WERI-Rb-1 (cell line): ENCODE measurements at regions not wholly inside any gene's neighbourhood (a gene's known extent, or its start where the extent isn't known, plus 50 kb on each side); places are given as distances from the start of the nearest gene placed in this dataset.

Experiments used
- DNase-seq: peaks from one replicate; pipeline ENCODE4 v3.0.0-alpha.2; 2020
- H3K27ac ChIP-seq: fragments of 250-450 bp; sonication (Bioruptor Pico); 2 replicates; pipeline ENCODE4 v1.5.1; 2020; ENCODE audit warnings: mild to moderate bottlenecking, moderate library complexity
- H3K27me3 ChIP-seq: fragments of 250-450 bp; sonication (Bioruptor Pico); 2 replicates; pipeline ENCODE4 v1.5.1; 2021; ENCODE audit warnings: mild to moderate bottlenecking, low read depth, moderate library complexity; ENCODE audit not compliant: insufficient read depth, severe bottlenecking
- H3K36me3 ChIP-seq: fragments of 250-450 bp; sonication (Bioruptor Pico); 2 replicates; pipeline ENCODE4 v1.5.1; 2020; ENCODE audit warnings: mild to moderate bottlenecking, moderate library complexity
- H3K4me3 ChIP-seq: 2 replicates; pipeline ENCODE4 v1.5.1; 2011; ENCODE audit warnings: low read depth, mild to moderate bottlenecking, control low read depth, low read length
- H3K9me3 ChIP-seq: fragments of 250-450 bp; sonication (Bioruptor Pico); 2 replicates; pipeline ENCODE4 v1.5.1; 2021; ENCODE audit warnings: mild to moderate bottlenecking, moderate library complexity; ENCODE audit not compliant: severe bottlenecking
- TF ChIP-seq, protein P1 (sequence below): IDR thresholded peaks from 2 replicates; pipeline ENCODE4 v1.5.1; 2011; ENCODE audit warnings: low read depth, mild to moderate bottlenecking, control low read depth, inconsistent platforms, low read length

DNA sequence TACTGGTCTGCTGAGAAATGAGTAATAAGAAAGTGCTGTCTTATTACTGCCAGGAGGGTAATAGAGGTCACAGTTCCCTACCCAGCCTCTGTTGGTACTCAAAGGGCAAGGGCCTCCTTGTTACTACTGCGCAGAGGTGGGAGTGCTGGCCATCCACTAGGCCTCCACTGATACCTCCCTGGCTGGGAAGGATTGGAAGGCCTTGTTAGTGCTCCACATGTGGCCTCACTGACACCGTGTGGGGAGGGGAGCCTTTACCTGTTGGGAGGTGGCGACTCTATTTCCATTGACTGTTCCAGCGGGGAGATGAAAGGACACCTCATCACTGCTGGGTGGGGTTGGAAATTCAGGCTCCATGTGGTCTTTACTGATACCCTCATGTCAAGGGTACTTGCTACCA, 57.8 kb upstream of the USP24 start:
- TF ChIP-seq, protein P1, sequence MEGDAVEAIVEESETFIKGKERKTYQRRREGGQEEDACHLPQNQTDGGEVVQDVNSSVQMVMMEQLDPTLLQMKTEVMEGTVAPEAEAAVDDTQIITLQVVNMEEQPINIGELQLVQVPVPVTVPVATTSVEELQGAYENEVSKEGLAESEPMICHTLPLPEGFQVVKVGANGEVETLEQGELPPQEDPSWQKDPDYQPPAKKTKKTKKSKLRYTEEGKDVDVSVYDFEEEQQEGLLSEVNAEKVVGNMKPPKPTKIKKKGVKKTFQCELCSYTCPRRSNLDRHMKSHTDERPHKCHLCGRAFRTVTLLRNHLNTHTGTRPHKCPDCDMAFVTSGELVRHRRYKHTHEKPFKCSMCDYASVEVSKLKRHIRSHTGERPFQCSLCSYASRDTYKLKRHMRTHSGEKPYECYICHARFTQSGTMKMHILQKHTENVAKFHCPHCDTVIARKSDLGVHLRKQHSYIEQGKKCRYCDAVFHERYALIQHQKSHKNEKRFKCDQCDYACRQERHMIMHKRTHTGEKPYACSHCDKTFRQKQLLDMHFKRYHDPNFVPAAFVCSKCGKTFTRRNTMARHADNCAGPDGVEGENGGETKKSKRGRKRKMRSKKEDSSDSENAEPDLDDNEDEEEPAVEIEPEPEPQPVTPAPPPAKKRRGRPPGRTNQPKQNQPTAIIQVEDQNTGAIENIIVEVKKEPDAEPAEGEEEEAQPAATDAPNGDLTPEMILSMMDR: no peak
- Histone ChIP-seq H3K4me3 (no peak overlapping the region), H3K36me3 (no peaks in the 10 kb centered on the region), H3K9me3 (no peaks in the 10 kb centered on the region), H3K27me3 (no peaks in the 10 kb centered on the region), H3K27ac (no peak overlapping the region)
- DNase-seq: no peak
